ENCODE measurements at regions not wholly inside any gene's neighbourhood (a gene's known extent, or its start where the extent isn't known, plus 50 kb on each side); places are given as distances from the start of the nearest gene placed in this dataset.

GRCh38 chr9:109609060-109609459 is 111.0 kb upstream of the PTPN3 start:
- no peak for TF ChIP-seq CTCF (IDR thresholded peaks at IDR 0.05)

GRCh38 chr9:109616571-109617120 is 118.5 kb upstream of the PTPN3 start:
- peaks cover 77% of the 10 kb centered on the region for H3K27me3 Mint-ChIP-seq (ENCODE audit: unreplicated experiment)
- DNase-seq (ENCODE audit: extremely low spot score, unreplicated experiment) = no peak
- no peaks in the 10 kb centered on the region for H3K36me3 Mint-ChIP-seq (ENCODE audit: unreplicated experiment)
- no peaks in the 10 kb centered on the region for H3K9me3 Mint-ChIP-seq (ENCODE audit: unreplicated experiment)
- no peak overlapping the region for H3K27ac Mint-ChIP-seq (ENCODE audit: unreplicated experiment)
- TF ChIP-seq CTCF (IDR thresholded peaks at IDR 0.05) = no peak
- no peaks in the 10 kb centered on the region for H3K4me1 Mint-ChIP-seq (ENCODE audit: unreplicated experiment)
- no peak overlapping the region for H3K4me3 Mint-ChIP-seq (ENCODE audit: unreplicated experiment)

More at GRCh38 chr9:109609060-109609459, 111.0 kb upstream of the PTPN3 start:
- Mint-ChIP-seq H3K4me1 (ENCODE audit: unreplicated experiment) (no peaks in the 10 kb centered on the region), H3K36me3 (ENCODE audit: unreplicated experiment) (no peaks in the 10 kb centered on the region), H3K9me3 (ENCODE audit: unreplicated experiment) (no peaks in the 10 kb centered on the region), H3K4me3 (ENCODE audit: unreplicated experiment) (no peak overlapping the region), H3K27me3 (ENCODE audit: unreplicated experiment) (peaks cover 63% of the 10 kb centered on the region), H3K27ac (ENCODE audit: unreplicated experiment) (no peak overlapping the region)
- DNase-seq (ENCODE audit: extremely low spot score, unreplicated experiment) = no peak

GRCh38 chr9:109619310-109619709 is 121.2 kb upstream of the PTPN3 start:
- Mint-ChIP-seq H3K9me3 (ENCODE audit: unreplicated experiment) (no peaks in the 10 kb centered on the region), H3K36me3 (ENCODE audit: unreplicated experiment) (no peaks in the 10 kb centered on the region), H3K4me3 (ENCODE audit: unreplicated experiment) (no peak overlapping the region), H3K4me1 (ENCODE audit: unreplicated experiment) (no peaks in the 10 kb centered on the region), H3K27me3 (ENCODE audit: unreplicated experiment) (peaks cover 69% of the 10 kb centered on the region), H3K27ac (ENCODE audit: unreplicated experiment) (no peak overlapping the region)
- no peak for DNase-seq (ENCODE audit: extremely low spot score, unreplicated experiment)
- no peak for TF ChIP-seq CTCF (IDR thresholded peaks at IDR 0.05)

GRCh38 chr9:109624143-109624542 is 126.0 kb upstream of the PTPN3 start:
- DNase-seq (ENCODE audit: extremely low spot score, unreplicated experiment) = no peak

GRCh38 chr9:109624896-109625295 is 126.8 kb upstream of the PTPN3 start:
- Mint-ChIP-seq H3K27me3 (ENCODE audit: unreplicated experiment) (peaks cover 81% of the 10 kb centered on the region), H3K4me3 (ENCODE audit: unreplicated experiment) (no peak overlapping the region), H3K36me3 (ENCODE audit: unreplicated experiment) (no peaks in the 10 kb centered on the region), H3K27ac (ENCODE audit: unreplicated experiment) (no peak overlapping the region), H3K9me3 (ENCODE audit: unreplicated experiment) (no peaks in the 10 kb centered on the region), H3K4me1 (ENCODE audit: unreplicated experiment) (peaks cover 5% of the 10 kb centered on the region)
- no peak for DNase-seq (ENCODE audit: extremely low spot score, unreplicated experiment)
- TF ChIP-seq CTCF (IDR thresholded peaks at IDR 0.05) = no peak

More at GRCh38 chr9:109624143-109624542, 126.0 kb upstream of the PTPN3 start:
- H3K9me3 Mint-ChIP-seq (ENCODE audit: unreplicated experiment) = no peaks in the 10 kb centered on the region
- no peak overlapping the region for H3K27ac Mint-ChIP-seq (ENCODE audit: unreplicated experiment)
- H3K36me3 Mint-ChIP-seq (ENCODE audit: unreplicated experiment) = no peaks in the 10 kb centered on the region
- H3K4me3 Mint-ChIP-seq (ENCODE audit: unreplicated experiment) = no peak overlapping the region
- peaks cover 5% of the 10 kb centered on the region for H3K4me1 Mint-ChIP-seq (ENCODE audit: unreplicated experiment)
- no peak for TF ChIP-seq CTCF (IDR thresholded peaks at IDR 0.05)
- H3K27me3 Mint-ChIP-seq (ENCODE audit: unreplicated experiment) = peaks cover 76% of the 10 kb centered on the region
